Putamen (tissue), 1 donor: ENCODE measurements at regions not wholly inside any gene's neighbourhood (a gene's known extent, or its start where the extent isn't known, plus 50 kb on each side); places are given as distances from the start of the nearest gene placed in this dataset.

Experiments used
- DNase-seq: peaks from one replicate; pipeline ENCODE4 v3.0.0-alpha.2; 2016; ENCODE audit warnings: low spot score

- no peak for DNase-seq
These were observed 287.7 kb upstream of the ZSWIM2 start for GRCh38 chr2:187136646-187137045.

DNA sequence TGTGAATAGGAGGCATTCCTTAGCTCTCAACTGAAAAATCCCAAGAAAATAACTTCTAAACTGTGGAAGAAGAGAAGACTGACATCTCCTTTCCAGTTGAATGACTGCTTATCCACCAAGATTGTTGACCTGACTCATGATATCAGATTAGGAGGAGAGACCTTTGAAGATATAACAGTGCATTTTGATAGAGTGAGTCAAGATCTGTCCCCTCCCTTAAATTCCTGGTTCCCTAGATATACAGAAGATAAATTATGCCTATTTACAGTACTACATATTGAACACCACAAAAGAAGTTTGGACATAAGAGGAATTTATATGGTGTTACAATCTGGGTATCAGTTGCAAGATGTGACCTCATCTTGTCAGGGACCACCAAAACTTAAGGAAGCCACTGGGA is 285.3 kb upstream of the ZSWIM2 start:
- DNase-seq, result no peak

GRCh38 chr2:187129868-187130267 is 280.9 kb upstream of the ZSWIM2 start:
- DNase-seq, result no peak

DNA sequence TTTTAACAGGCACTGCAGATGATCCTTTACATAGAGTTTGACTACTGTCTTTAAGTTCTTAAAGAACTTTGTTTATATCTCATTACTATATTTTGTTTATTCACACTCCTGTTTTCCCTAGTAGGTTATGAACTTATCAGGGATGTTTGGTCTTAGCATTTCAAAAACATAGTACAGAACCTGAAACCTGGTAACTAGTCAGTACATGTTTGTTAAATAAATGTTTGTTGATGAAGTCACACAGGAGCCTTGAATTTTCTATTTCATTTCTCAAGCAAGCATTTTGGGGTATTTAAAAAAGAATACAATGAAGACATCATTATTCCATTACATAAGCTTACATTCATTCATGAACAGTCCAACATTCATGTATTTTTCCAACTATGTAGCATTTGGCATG is 280.3 kb upstream of the ZSWIM2 start:
- no peak for DNase-seq

- no peak for DNase-seq
These were observed 277.5 kb upstream of the ZSWIM2 start for GRCh38 chr2:187126247-187127005.

GRCh38 chr2:187125318-187125717 is 276.3 kb upstream of the ZSWIM2 start:
- no peak for DNase-seq

- no peak for DNase-seq
These were observed 275.6 kb upstream of the ZSWIM2 start for GRCh38 chr2:187124529-187124928.

GRCh38 chr2:187118331-187119099 is 269.5 kb upstream of the ZSWIM2 start:
- DNase-seq, result no peak

GRCh38 chr2:187117483-187117882 is 268.5 kb upstream of the ZSWIM2 start:
- no peak for DNase-seq

DNA sequence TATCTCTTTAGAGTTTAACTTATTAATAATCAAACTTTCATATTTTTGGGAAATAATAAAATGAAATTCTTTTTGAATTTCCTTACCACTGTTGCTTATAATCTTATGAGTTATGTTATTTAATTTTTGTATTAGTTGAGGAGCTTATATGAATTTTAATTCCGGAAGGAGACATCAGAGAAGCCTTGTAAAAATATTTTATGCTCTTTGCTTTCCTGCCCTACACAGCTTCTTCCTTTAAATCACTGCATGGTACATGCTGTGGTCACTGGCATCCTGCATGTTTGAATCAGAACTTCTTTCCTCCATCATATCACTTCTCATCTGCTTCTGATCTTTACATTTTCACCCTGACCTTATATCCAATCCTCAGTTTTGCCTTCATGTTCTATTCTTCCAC is 266.7 kb upstream of the ZSWIM2 start:
- no peak for DNase-seq

- DNase-seq, result no peak
These were observed 258.0 kb upstream of the ZSWIM2 start for GRCh38 chr2:187107001-187107400.

DNA sequence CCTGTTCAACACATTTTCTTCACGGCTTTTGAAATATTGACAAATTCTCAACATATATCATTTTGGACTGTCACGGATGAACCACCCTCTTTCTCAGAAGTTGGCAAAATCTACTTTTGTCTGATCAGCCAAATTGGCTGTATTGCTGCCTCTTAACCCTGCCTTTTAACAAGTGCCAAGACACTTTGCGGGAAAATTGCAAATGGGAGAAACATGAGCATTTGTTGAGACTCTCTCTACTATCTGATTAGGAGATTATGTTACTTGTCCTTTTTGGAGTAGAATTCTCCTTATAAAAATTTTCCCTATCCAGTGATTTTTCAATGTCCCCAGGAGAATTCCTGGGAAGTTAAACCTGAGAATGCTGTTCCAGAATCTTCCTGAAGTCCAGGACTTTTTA is 256.2 kb upstream of the ZSWIM2 start:
- DNase-seq, result no peak

- no peak for DNase-seq
These were observed 253.4 kb upstream of the ZSWIM2 start for GRCh38 chr2:187102381-187102780.

- no peak for DNase-seq
These were observed 249.2 kb upstream of the ZSWIM2 start for GRCh38 chr2:187098154-187098553.

- no peak for DNase-seq
These were observed 244.9 kb upstream of the ZSWIM2 start for GRCh38 chr2:187093771-187094412.

- no peak for DNase-seq
These were observed 242.7 kb upstream of the ZSWIM2 start for GRCh38 chr2:187091664-187092063.

DNA sequence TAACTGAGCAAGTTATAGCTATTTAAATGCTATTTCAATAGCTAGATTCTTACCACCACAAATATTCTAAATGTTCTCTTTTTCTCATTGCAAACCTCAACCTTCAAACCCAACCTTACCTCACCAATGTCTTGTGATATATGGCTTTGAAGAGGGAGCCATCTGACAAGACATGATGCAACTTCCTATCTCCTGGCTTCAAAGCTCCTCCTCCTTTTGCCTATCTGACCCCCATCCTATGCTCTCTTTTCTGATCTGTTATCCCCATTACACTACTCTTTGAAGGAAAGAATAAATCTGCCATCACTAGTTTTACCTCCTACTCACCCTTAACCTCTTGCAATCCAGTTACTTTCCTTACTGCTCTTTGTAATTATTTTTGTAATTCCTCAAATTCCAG is 235.6 kb upstream of the ZSWIM2 start:
- DNase-seq, result no peak

DNA sequence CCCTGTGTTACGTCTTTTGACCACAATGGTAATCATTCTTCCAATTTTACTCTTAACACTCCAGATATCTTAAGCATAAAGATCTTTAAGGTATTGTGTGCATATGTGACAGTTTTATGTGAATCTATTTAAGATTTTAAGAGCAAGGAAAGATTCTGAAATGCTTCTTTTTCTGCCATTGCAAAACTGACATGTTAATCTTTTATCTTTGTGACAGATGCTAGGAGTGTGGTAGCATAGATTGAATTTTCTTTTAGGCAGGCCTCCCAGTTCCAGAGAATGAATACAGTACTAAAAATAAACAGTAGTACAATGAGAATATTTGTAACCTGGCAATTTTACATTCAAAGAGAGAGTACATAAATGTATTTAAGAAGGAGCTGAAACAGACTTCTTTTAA is 232.5 kb upstream of the ZSWIM2 start:
- peak; percentile 14 for DNase-seq

DNA sequence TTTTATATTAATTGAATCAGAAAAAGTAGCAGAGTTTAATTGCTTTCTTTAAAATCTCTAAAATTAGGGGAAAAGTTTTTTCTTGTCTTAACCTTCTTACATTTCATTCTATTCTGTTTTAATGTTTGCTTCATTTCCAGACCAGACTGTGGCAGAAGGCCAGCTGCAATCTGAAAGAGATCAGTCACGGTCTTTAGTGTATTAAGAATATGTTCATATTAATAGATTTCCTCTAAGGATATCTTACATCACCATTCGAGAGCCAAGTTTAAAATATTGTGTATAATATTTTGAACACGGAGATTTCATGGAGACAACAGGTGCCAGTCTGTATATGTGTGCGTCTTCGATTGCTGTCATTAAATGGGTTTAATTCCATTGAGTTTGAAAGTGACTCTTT is 230.9 kb upstream of the ZSWIM2 start:
- no peak for DNase-seq

DNA sequence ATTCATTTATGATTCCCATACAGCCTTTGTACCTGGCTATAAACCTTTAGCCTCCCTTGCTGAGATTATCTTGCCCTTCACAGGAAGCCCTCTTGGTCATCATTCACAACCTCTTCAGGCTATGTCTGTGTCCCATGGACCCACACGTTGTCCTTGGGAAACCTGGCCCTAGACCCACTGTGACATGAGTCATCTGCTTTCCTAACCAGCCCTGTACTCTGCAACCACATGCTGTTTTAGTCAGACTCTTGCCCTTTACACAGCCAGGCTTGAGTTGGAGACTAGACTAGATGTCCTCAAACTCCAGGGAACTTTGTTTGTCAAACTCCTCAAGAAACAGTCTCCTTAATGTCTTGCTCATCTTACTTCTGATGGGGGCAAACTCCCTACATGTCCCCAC is 229.3 kb upstream of the ZSWIM2 start:
- DNase-seq, result no peak

DNA sequence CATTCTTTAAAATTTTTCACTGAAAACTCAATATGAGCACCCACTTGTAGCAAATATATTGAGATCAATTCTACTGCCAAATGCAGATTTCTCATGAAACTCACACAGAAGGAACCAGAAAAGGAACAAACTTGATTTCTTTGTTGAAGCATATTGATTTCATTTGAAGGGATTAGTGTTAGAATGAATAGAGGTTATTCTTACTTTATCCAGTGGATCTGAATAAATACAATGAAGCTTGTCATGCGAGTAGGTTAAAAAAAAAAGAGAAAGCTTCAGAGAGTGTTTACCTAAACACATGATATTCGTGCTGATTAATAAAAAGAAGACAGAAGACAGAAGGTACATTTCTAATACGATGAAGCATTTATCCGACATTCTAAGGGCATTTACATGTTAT is 226.7 kb upstream of the ZSWIM2 start:
- no peak for DNase-seq

DNA sequence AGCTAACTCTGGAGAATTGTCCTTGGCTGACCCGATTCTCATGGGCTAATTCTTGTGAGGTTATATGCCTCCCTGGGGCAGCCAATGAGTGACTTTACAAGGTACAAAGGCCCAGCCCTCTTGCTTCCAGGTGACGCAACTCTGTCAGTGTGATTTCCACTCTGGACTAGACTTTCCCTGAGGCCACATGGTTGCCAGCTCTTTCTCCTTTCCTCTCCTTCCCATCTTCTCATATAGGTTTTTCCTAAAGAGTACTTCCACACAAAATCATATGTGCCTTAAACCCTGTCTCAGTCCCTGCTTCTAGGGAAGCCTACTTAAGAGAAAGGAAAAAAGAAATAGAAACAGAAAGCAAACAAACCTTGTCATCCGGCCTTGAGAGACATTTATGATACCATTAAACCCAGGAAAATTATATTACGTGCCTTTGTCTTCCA is 226.2 kb upstream of the ZSWIM2 start:
- no peak for DNase-seq

GRCh38 chr2:187058198-187058597 is 209.2 kb upstream of the ZSWIM2 start:
- no peak for DNase-seq
